Activated CD4-positive, alpha-beta T cell treated with anti-CD3 and anti-CD28 coated beads, Interleukin-2, amount 50 U/mL, for 16 hours (primary cell): ENCODE measurements at regions not wholly inside any gene's neighbourhood (a gene's known extent, or its start where the extent isn't known, plus 50 kb on each side); places are given as distances from the start of the nearest gene placed in this dataset.
"Not testable (repeated sequence)": the region's sequence is repeated elsewhere in the genome, so short reads cannot be mapped to it uniquely, and the experiment has no call there.

Experiments
- DNase-seq: peaks from one replicate; pipeline ENCODE4 v3.0.0-alpha.2; 2020

GRCh38 chrX:14351611-14352303, 177.6 kb upstream of the GLRA2 start:
- DNase-seq, result no peak

GRCh38 chrX:14347523-14347922, 181.8 kb upstream of the GLRA2 start:
- DNase-seq, result no peak

GRCh38 chrX:14344172-14344940, 185.0 kb upstream of the GLRA2 start:
- DNase-seq, result no peak

GRCh38 chrX:14309431-14309830, 219.9 kb upstream of the GLRA2 start:
- no peak for DNase-seq

GRCh38 chrX:14308976-14309375, 220.4 kb upstream of the GLRA2 start:
- not testable (repeated sequence) for DNase-seq

- no peak for DNase-seq
Measured at GRCh38 chrX:14303891-14304290, 225.4 kb upstream of the GLRA2 start.

- not testable (repeated sequence) for DNase-seq
Measured at GRCh38 chrX:14302561-14302960, 226.8 kb upstream of the GLRA2 start.

- DNase-seq, result no peak
Measured at GRCh38 chrX:14300376-14300775, 229.0 kb upstream of the GLRA2 start.

GRCh38 chrX:14295426-14295825, 233.9 kb upstream of the GLRA2 start:
- no peak for DNase-seq

GRCh38 chrX:14291666-14292500, 237.5 kb upstream of the GLRA2 start:
- no peak for DNase-seq

GRCh38 chrX:14290335-14290734, 239.0 kb upstream of the GLRA2 start:
- DNase-seq, result no peak

- DNase-seq, result no peak
Measured at GRCh38 chrX:14274691-14275090, 245.0 kb upstream of the GEMIN8 start.

GRCh38 chrX:14267216-14267615, 237.5 kb upstream of the GEMIN8 start:
- DNase-seq, result no peak

- DNase-seq, result no peak
Measured at GRCh38 chrX:14266705-14267104, 237.0 kb upstream of the GEMIN8 start.

GRCh38 chrX:14243823-14244222, 214.1 kb upstream of the GEMIN8 start:
- DNase-seq, result no peak

GRCh38 chrX:14235004-14235403, 205.3 kb upstream of the GEMIN8 start:
- no peak for DNase-seq

GRCh38 chrX:14232688-14233087, 203.0 kb upstream of the GEMIN8 start:
- DNase-seq, result no peak

GRCh38 chrX:14228611-14229010, 198.9 kb upstream of the GEMIN8 start:
- no peak for DNase-seq

- no peak for DNase-seq
Measured at GRCh38 chrX:14220386-14220944, 190.8 kb upstream of the GEMIN8 start.

GRCh38 chrX:14209034-14209433, 179.3 kb upstream of the GEMIN8 start:
- DNase-seq, result no peak

GRCh38 chrX:14194711-14195110, 165.0 kb upstream of the GEMIN8 start:
- DNase-seq, result no peak

- DNase-seq, result no peak
Measured at GRCh38 chrX:14193547-14193946, 163.9 kb upstream of the GEMIN8 start.

GRCh38 chrX:14173873-14174272, 144.2 kb upstream of the GEMIN8 start:
- DNase-seq, result no peak
